RWPE2 (cell line): ENCODE measurements at regions not wholly inside any gene's neighbourhood (a gene's known extent, or its start where the extent isn't known, plus 50 kb on each side); places are given as distances from the start of the nearest gene placed in this dataset.

Source experiments
- ATAC-seq: fragments of 200-7000 bp; cut with Tn5 transposase; 3 replicates; pipeline ENCODE4 v1.9.1; 2021; ENCODE audit warnings: low read depth
- DNase-seq: peaks from one replicate; pipeline ENCODE4 v3.0.0-alpha.2; 2020; ENCODE audit warnings: low spot score
- H3K27ac ChIP-seq: fragments of 450-650 bp; 2 replicates; pipeline ENCODE4 v1.5.1; 2017; ENCODE audit warnings: mild to moderate bottlenecking; ENCODE audit not compliant: poor library complexity, severe bottlenecking
- H3K27me3 ChIP-seq: fragments of 250-450 bp; sonication (Bioruptor Pico); 2 replicates; pipeline ENCODE4 v1.5.1; 2021; ENCODE audit warnings: mild to moderate bottlenecking, moderate library complexity; ENCODE audit not compliant: insufficient read depth, poor library complexity, severe bottlenecking
- H3K36me3 ChIP-seq: fragments of 250-450 bp; sonication (Bioruptor Pico); 2 replicates; pipeline ENCODE4 v1.5.1; 2020; ENCODE audit warnings: low read depth, mild to moderate bottlenecking, moderate library complexity
- H3K4me1 ChIP-seq: fragments of 250-450 bp; sonication (Bioruptor Pico); 2 replicates; pipeline ENCODE4 v1.5.1; 2021; ENCODE audit warnings: mild to moderate bottlenecking, moderate library complexity; ENCODE audit not compliant: insufficient read depth, poor library complexity, severe bottlenecking
- H3K4me3 ChIP-seq: fragments of 250-450 bp; sonication (Bioruptor Pico); 2 replicates; pipeline ENCODE4 v1.5.1; 2021; ENCODE audit warnings: mild to moderate bottlenecking, moderate library complexity; ENCODE audit not compliant: severe bottlenecking
- H3K9me3 ChIP-seq: fragments of 250-450 bp; sonication (Bioruptor Pico); 2 replicates; pipeline ENCODE4 v1.5.1; 2021; ENCODE audit warnings: mild to moderate bottlenecking, moderate library complexity; ENCODE audit not compliant: severe bottlenecking
- TF ChIP-seq, protein P1 (sequence below): fragments of 450-650 bp; IDR thresholded peaks from one replicate; pipeline ENCODE4 v1.5.1; 2017; ENCODE audit warnings: mild to moderate bottlenecking, moderate library complexity; ENCODE audit not compliant: poor library complexity, severe bottlenecking

DNA sequence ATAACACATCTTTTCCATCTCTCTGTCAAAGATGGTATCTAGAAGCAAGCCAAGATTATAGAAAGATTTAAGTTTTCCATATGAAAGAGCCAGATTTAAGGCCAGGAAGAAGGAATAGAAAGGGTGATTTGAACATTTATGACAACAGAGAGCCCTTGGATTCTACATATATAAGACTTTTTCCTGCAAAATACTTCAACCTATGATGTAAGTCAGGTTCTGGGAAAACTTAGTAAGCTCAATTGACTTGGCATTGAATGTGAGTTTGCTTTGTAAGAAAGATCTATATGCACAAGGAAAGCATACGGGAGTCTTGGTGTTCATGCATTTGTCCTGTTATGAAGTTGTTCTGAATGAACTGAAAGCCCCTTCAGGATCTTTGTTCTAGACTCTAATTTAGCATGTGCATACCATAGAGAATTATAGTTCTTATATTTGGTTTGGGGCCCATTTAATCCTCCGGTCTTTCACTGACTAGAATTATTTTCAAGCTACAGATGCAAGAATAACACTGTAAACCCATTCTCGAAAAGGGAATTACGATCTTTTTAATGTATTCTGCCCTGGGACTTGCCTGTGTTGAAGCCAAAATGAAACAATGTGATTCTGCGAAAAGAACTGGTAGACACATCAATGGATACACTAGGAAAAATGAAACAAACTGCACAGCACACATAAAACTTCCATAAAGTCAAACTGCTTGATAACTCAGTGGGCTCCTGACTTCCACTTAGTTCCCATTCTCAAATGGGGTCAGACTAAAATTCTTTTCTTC is 152.8 kb downstream of the DISP1 start:
- ATAC-seq: no peak
- no peaks in the 10 kb centered on the region for H3K27me3 ChIP-seq
- TF ChIP-seq, protein P1, sequence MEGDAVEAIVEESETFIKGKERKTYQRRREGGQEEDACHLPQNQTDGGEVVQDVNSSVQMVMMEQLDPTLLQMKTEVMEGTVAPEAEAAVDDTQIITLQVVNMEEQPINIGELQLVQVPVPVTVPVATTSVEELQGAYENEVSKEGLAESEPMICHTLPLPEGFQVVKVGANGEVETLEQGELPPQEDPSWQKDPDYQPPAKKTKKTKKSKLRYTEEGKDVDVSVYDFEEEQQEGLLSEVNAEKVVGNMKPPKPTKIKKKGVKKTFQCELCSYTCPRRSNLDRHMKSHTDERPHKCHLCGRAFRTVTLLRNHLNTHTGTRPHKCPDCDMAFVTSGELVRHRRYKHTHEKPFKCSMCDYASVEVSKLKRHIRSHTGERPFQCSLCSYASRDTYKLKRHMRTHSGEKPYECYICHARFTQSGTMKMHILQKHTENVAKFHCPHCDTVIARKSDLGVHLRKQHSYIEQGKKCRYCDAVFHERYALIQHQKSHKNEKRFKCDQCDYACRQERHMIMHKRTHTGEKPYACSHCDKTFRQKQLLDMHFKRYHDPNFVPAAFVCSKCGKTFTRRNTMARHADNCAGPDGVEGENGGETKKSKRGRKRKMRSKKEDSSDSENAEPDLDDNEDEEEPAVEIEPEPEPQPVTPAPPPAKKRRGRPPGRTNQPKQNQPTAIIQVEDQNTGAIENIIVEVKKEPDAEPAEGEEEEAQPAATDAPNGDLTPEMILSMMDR: no peak
- H3K27ac ChIP-seq: no peak overlapping the region
- no peak for DNase-seq
- no peaks in the 10 kb centered on the region for H3K4me1 ChIP-seq
- H3K36me3 ChIP-seq: no peaks in the 10 kb centered on the region
- H3K9me3 ChIP-seq: no peaks in the 10 kb centered on the region
- H3K4me3 ChIP-seq: no peak overlapping the region

DNA sequence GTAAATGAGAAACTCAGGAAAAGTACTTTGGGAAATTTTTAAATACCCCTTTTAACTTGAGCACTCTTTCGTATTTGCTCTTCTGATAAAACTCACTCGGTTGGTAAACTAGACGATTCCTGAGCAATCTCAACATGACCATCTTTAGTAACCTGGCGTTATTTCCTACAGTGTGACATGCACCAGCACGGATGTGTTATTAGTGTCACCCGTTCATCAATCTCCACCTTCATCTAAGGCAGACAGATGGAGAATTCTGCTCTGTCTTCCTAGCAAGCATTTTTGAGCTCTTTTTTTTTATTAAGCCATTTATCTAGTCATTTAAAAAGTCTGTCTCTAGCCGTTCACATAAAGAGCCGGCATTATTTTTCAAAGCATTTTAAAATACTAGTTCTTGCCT is 155.2 kb downstream of the DISP1 start:
- TF ChIP-seq, protein P1: no peak

DNA sequence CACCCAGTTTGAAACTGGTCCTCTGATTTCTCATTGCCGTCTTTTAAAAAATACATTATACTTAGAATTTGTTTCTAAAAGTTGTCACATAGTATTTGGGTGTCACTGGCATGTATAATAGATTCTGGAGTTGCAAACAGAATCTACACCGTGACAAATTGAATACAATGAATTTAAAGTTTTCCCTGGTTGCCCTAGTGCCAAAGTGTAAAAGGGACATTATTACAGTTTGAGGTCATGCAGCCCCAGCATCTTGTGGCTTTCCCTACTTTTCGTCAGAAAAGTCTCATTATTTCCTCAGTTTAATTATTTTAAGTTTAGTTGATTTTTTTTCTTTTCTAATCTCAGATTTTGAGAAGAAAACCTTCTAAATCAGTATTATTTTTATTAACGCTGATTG is 155.9 kb downstream of the DISP1 start:
- Histone ChIP-seq H3K4me3 (no peak overlapping the region), H3K27ac (no peak overlapping the region)
- ATAC-seq: no peak

More for the DNA sequence above, 155.2 kb downstream of the DISP1 start:
- no peaks in the 10 kb centered on the region for H3K4me1 ChIP-seq
- no peaks in the 10 kb centered on the region for H3K36me3 ChIP-seq
- no peak for DNase-seq
- H3K4me3 ChIP-seq: no peak overlapping the region
- H3K9me3 ChIP-seq: no peaks in the 10 kb centered on the region
- no peak for ATAC-seq
- H3K27me3 ChIP-seq: no peaks in the 10 kb centered on the region
- no peak overlapping the region for H3K27ac ChIP-seq

GRCh38 chr1:222971146-222971545 is 156.3 kb downstream of the DISP1 start:
- ATAC-seq (no peak), DNase-seq (no peak)
- no peaks in the 10 kb centered on the region for H3K4me1 ChIP-seq
- TF ChIP-seq, protein P1: no peak
- no peak overlapping the region for H3K4me3 ChIP-seq
- H3K9me3 ChIP-seq: no peaks in the 10 kb centered on the region
- no peaks in the 10 kb centered on the region for H3K36me3 ChIP-seq
- no peaks in the 10 kb centered on the region for H3K27me3 ChIP-seq
- H3K27ac ChIP-seq: no peak overlapping the region

More for the DNA sequence above, 155.9 kb downstream of the DISP1 start:
- H3K9me3 ChIP-seq: no peaks in the 10 kb centered on the region
- H3K27me3 ChIP-seq: no peaks in the 10 kb centered on the region
- no peaks in the 10 kb centered on the region for H3K4me1 ChIP-seq
- TF ChIP-seq, protein P1: no peak
- H3K36me3 ChIP-seq: no peaks in the 10 kb centered on the region
- no peak for DNase-seq

- Histone ChIP-seq H3K9me3 (no peaks in the 10 kb centered on the region), H3K36me3 (no peaks in the 10 kb centered on the region), H3K4me1 (no peaks in the 10 kb centered on the region), H3K4me3 (no peak overlapping the region), H3K27ac (no peak overlapping the region), H3K27me3 (no peaks in the 10 kb centered on the region)
- TF ChIP-seq, protein P1: no peak
- DNase-seq: no peak
- ATAC-seq: no peak
These were observed 158.7 kb downstream of the DISP1 start for GRCh38 chr1:222973561-222973960.
